Osteoblast (primary cell): ENCODE measurements at regions not wholly inside any gene's neighbourhood (a gene's known extent, or its start where the extent isn't known, plus 50 kb on each side); places are given as distances from the start of the nearest gene placed in this dataset.

ENCODE experiments used
- DNase-seq: peaks from one replicate; pipeline ENCODE4 v3.0.0; 2011; ENCODE audit warnings: low spot score, mixed read lengths; ENCODE audit not compliant: insufficient read length; ENCODE audit errors: missing footprints
- H2AFZ ChIP-seq: 2 replicates; pipeline ENCODE4 v1.6.0; 2011; ENCODE audit warnings: mild to moderate bottlenecking, low read length
- H3K27ac ChIP-seq: 2 replicates; pipeline ENCODE4 v1.5.1; 2011; ENCODE audit warnings: mild to moderate bottlenecking, low read depth, low read length, moderate library complexity
- H3K27me3 ChIP-seq: 2 replicates; pipeline ENCODE4 v1.6.0; 2012; ENCODE audit warnings: mild to moderate bottlenecking, control low read depth, inconsistent platforms, low read length, moderate library complexity; ENCODE audit not compliant: insufficient read depth
- H3K36me3 ChIP-seq: 2 replicates; pipeline ENCODE4 v1.5.1; 2011; ENCODE audit warnings: mild to moderate bottlenecking, low read length, control low read depth, moderate library complexity; ENCODE audit not compliant: insufficient read depth
- H3K4me1 ChIP-seq: 2 replicates; pipeline ENCODE4 v1.5.1; 2011; ENCODE audit warnings: mild to moderate bottlenecking, low read length, control low read depth, moderate library complexity; ENCODE audit not compliant: insufficient read depth
- H3K4me2 ChIP-seq: 2 replicates; pipeline ENCODE4 v1.6.0; 2011; ENCODE audit warnings: mild to moderate bottlenecking, low read length; ENCODE audit not compliant: insufficient read depth
- H3K4me3 ChIP-seq: fragments of 200-600 bp; sonication (generic); 3 replicates; pipeline ENCODE4 v1.5.1; 2012; ENCODE audit warnings: mild to moderate bottlenecking, low read length, inconsistent platforms; ENCODE audit not compliant: insufficient read depth
- H3K79me2 ChIP-seq: 2 replicates; pipeline ENCODE4 v1.6.0; 2012; ENCODE audit warnings: mild to moderate bottlenecking, low read length, control low read depth, inconsistent platforms; ENCODE audit not compliant: insufficient read depth
- H3K9me3 ChIP-seq: 2 replicates; pipeline ENCODE4 v1.5.1; 2011; ENCODE audit warnings: low read depth, low read length, control low read depth
- H4K20me1 ChIP-seq: 2 replicates; pipeline ENCODE4 v1.6.0; 2012; ENCODE audit warnings: mild to moderate bottlenecking, low read length, control low read depth; ENCODE audit not compliant: insufficient read depth
- TF ChIP-seq, protein P1 (sequence below): IDR thresholded peaks from 2 replicates; pipeline ENCODE4 v1.5.1; 2011; ENCODE audit warnings: mild to moderate bottlenecking, low read depth, low read length, moderate library complexity; ENCODE audit errors: extremely low read depth

DNA sequence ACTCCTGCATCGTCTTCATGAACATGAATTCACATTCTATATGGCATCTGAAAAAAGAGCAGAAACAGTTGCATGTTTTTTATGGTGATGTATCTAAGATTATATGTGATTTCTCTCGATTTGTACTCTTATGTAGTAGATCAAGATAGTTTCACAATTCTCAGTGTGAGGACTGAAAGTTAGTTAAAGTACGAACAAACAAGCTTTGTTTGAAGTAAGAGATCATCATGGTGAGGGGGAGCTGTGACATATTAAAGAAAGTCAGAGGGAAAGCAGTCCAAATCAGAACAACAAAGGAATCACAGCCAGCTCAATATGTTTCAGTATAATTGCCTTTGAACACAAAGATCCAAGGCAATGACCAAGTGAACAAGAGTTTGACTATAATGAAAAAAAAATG, 1140.6 kb downstream of the SH3BGRL start:
- Histone ChIP-seq H3K9me3 (no peaks in the 10 kb centered on the region), H3K36me3 (no peaks in the 10 kb centered on the region), H4K20me1 (no peaks in the 10 kb centered on the region), H2AFZ (no peak overlapping the region), H3K79me2 (no peaks in the 10 kb centered on the region), H3K27ac (no peak overlapping the region), H3K4me2 (no peak overlapping the region), H3K4me1 (no peaks in the 10 kb centered on the region), H3K27me3 (no peaks in the 10 kb centered on the region), H3K4me3 (no peak overlapping the region)
- no peak for DNase-seq
- TF ChIP-seq, protein P1, sequence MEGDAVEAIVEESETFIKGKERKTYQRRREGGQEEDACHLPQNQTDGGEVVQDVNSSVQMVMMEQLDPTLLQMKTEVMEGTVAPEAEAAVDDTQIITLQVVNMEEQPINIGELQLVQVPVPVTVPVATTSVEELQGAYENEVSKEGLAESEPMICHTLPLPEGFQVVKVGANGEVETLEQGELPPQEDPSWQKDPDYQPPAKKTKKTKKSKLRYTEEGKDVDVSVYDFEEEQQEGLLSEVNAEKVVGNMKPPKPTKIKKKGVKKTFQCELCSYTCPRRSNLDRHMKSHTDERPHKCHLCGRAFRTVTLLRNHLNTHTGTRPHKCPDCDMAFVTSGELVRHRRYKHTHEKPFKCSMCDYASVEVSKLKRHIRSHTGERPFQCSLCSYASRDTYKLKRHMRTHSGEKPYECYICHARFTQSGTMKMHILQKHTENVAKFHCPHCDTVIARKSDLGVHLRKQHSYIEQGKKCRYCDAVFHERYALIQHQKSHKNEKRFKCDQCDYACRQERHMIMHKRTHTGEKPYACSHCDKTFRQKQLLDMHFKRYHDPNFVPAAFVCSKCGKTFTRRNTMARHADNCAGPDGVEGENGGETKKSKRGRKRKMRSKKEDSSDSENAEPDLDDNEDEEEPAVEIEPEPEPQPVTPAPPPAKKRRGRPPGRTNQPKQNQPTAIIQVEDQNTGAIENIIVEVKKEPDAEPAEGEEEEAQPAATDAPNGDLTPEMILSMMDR, result no peak

DNA sequence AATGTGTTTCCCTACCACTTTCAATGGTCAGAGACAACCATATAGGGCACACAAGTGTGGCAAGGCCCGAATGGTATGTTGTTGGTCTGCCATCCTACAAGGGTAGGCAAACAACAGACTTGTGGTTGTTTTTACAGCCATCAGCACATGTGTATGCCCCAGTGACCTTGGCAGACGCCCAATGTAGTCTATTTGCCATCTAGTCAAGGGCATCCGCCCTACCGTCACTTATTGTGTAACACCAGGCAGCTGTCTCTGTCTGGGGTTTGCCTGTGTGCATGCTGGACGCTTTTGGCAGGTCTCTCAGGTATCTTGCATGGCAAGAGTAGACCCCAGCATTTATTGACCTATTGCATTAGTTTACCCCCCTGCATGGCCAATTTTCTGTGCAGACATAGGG, 1145.5 kb upstream of the POU3F4 start:
- no peaks in the 10 kb centered on the region for H3K27me3 ChIP-seq
- H4K20me1 ChIP-seq, result no peaks in the 10 kb centered on the region
- H3K4me3 ChIP-seq, result no peak overlapping the region
- H2AFZ ChIP-seq, result no peak overlapping the region
- no peaks in the 10 kb centered on the region for H3K36me3 ChIP-seq
- H3K4me2 ChIP-seq, result no peak overlapping the region
- no peaks in the 10 kb centered on the region for H3K4me1 ChIP-seq
- H3K9me3 ChIP-seq, result no peaks in the 10 kb centered on the region
- DNase-seq, result no peak
- no peak overlapping the region for H3K27ac ChIP-seq
- TF ChIP-seq, protein P1, result no peak
- no peaks in the 10 kb centered on the region for H3K79me2 ChIP-seq

DNA sequence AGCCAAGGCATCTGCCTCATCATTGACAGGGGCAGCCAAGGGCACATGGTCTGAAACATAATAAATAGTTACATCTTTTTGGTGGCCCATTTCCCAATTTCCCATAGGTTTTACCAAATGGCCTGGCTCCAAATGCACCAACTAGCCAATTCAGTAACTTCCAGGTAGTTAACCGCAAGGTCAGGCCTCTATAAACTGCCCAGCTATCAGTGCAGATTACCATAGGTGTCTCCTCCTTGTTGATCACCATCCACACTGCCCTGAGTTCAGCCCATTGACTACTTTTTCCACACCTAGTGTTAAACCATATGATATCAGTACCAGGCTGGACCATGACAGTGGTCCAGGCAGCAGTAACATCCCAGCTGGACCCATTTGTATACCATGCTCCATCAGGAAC, 1145.1 kb upstream of the POU3F4 start:
- H3K4me2 ChIP-seq, result no peak overlapping the region
- H3K27me3 ChIP-seq, result no peaks in the 10 kb centered on the region
- TF ChIP-seq, protein P1, result no peak
- no peak for DNase-seq
- no peaks in the 10 kb centered on the region for H3K79me2 ChIP-seq
- H2AFZ ChIP-seq, result no peak overlapping the region
- H3K9me3 ChIP-seq, result no peaks in the 10 kb centered on the region
- H3K4me3 ChIP-seq, result no peak overlapping the region
- H4K20me1 ChIP-seq, result no peaks in the 10 kb centered on the region
- no peak overlapping the region for H3K27ac ChIP-seq
- H3K4me1 ChIP-seq, result no peaks in the 10 kb centered on the region
- no peaks in the 10 kb centered on the region for H3K36me3 ChIP-seq

DNA sequence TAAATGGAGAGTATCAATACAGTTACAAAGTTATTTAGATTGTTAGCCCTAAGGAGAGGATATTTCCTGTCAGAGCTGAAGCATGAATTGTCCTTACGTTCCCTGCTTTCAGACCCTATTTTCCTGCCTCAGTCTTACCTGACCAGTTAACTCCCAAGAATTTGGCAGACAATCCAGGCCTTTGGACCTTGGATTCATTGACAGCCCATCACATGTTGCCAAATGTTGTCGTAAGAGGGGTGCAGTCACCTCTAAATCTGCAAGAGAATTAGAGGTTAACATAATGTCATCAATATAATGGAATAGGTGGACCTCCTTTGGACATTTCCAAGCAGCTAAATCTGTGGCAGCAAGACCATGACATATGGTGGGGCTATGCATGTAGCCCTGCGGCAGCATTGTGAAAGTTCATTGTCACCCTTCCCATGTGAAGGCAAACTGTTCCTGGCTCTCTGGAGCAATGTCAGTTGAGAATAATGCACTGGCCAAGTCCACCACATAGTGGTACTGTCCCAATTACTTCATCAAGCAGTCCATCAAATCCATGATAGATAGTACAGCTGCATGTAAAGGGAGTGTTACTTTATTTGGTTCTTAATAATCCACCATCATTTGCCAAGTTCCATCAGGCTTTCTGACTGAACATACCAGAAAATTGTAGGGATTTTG, 1137.0 kb upstream of the POU3F4 start:
- no peaks in the 10 kb centered on the region for H3K4me1 ChIP-seq
- H3K4me2 ChIP-seq, result no peak overlapping the region
- TF ChIP-seq, protein P1, result no peak
- peaks cover 4% of the 10 kb centered on the region for H3K9me3 ChIP-seq
- no peak overlapping the region for H2AFZ ChIP-seq
- DNase-seq, result no peak
- H3K36me3 ChIP-seq, result no peaks in the 10 kb centered on the region
- no peaks in the 10 kb centered on the region for H3K27me3 ChIP-seq
- H4K20me1 ChIP-seq, result no peaks in the 10 kb centered on the region
- H3K4me3 ChIP-seq, result no peak overlapping the region
- no peak overlapping the region for H3K27ac ChIP-seq
- H3K79me2 ChIP-seq, result no peaks in the 10 kb centered on the region
